Endothelial cell of umbilical vein (primary cell): ENCODE measurements at regions not wholly inside any gene's neighbourhood (a gene's known extent, or its start where the extent isn't known, plus 50 kb on each side); places are given as distances from the start of the nearest gene placed in this dataset.

ENCODE experiments used
- BruUV-seq: library from RNA; stranded (reverse); fragments of 400-500 nt; replicated peaks from 2 replicates; lab custom pipeline; 2021; lab: Mats Ljungman, UMichigan
- CTCF ChIA-PET: fragments of 300-600, 350-600 bp; sonication (Branson Sonifier 250); formaldehyde crosslinking; loops from one replicate; lab custom pipeline; 2021; ENCODE audit warnings: antibody characterized with exemption, inconsistent platforms; lab: Charles Lee
- POLR2A ChIA-PET: fragments of 300-600, 350-600 bp; sonication (Branson Sonifier 250); formaldehyde crosslinking; loops from one replicate; lab custom pipeline; 2021; ENCODE audit warnings: antibody characterized with exemption, inconsistent platforms; lab: Charles Lee
- DNase-seq: peaks from one replicate; pipeline ENCODE4 v3.0.0-alpha.2; 2011; ENCODE audit warnings: low read depth, low spot score
- FAIRE-seq: peaks from 2 replicates; lab custom pipeline; 2011; peaks lifted over from hg19 to GRCh38; lab: Jason Lieb, UNC
- H2AFZ ChIP-seq: 2 replicates; pipeline ENCODE4 v1.6.0; 2012; ENCODE audit warnings: low read depth, low read length, control low read depth, inconsistent platforms
- H3K27ac ChIP-seq: 2 replicates; pipeline ENCODE4 v1.5.1; 2011; ENCODE audit warnings: low read depth, mild to moderate bottlenecking, control low read depth, low read length, moderate library complexity; ENCODE audit not compliant: insufficient read depth
- H3K27me3 ChIP-seq, 2 experiments: 2 replicates each; pipeline versions ENCODE4 v1.6.0 to v1.6.1; 2011; ENCODE audit warnings: low read length in 2 of 2, mixed read lengths in 1 of 2; ENCODE audit not compliant: control insufficient read depth in 2 of 2, insufficient read depth in 2 of 2
- H3K36me3 ChIP-seq, 2 experiments: 2 replicates in 1 of 2; 3 replicates in 1 of 2; pipeline ENCODE4 v1.5.1; 2011; ENCODE audit warnings: low read length in 2 of 2, mild to moderate bottlenecking in 1 of 2, moderate library complexity in 1 of 2; ENCODE audit not compliant: control insufficient read depth in 2 of 2, insufficient read depth in 2 of 2; ENCODE audit errors: extremely low read depth in 1 of 2
- H3K4me1 ChIP-seq: 3 replicates; pipeline ENCODE4 v1.5.1; 2011; ENCODE audit warnings: mild to moderate bottlenecking, low read length; ENCODE audit not compliant: control insufficient read depth, insufficient read depth; ENCODE audit errors: extremely low read depth
- H3K4me2 ChIP-seq: 2 replicates; pipeline ENCODE4 v1.6.1; 2011; ENCODE audit warnings: low read length, control low read depth, mixed read lengths; ENCODE audit not compliant: insufficient read depth
- H3K4me3 ChIP-seq, 3 experiments: fragments of 200-600 bp in 1 of 3; sonication (generic), shearing (Covaris generic) in 1 of 3; replicated peaks in 1 of 3; 2 replicates each; pipeline ENCODE4 v1.5.1; 2011 to 2016; ENCODE audit warnings: control low read depth in 3 of 3, low read length in 3 of 3, mild to moderate bottlenecking in 2 of 3, inconsistent platforms in 1 of 3, low read depth in 1 of 3, moderate library complexity in 1 of 3; ENCODE audit not compliant: insufficient read depth in 1 of 3
- H3K79me2 ChIP-seq: 2 replicates; pipeline ENCODE4 v1.6.0; 2012; ENCODE audit warnings: low read length, inconsistent platforms; ENCODE audit not compliant: control insufficient read depth, insufficient read depth
- H3K9ac ChIP-seq: replicated peaks from 2 replicates; pipeline ENCODE3; 2011; ENCODE audit warnings: low read length, control low read depth; ENCODE audit not compliant: insufficient read depth; ENCODE audit errors: extremely low read depth
- H3K9me1 ChIP-seq: replicated peaks from 3 replicates; pipeline ENCODE4 v1.6.0; 2011; ENCODE audit warnings: mild to moderate bottlenecking, low read length; ENCODE audit not compliant: control insufficient read depth, insufficient read depth; ENCODE audit errors: extremely low read depth
- H3K9me3 ChIP-seq: replicated peaks from 2 replicates; pipeline ENCODE4 v1.5.1; 2012; ENCODE audit warnings: low read length, inconsistent platforms; ENCODE audit not compliant: control insufficient read depth, insufficient read depth
- H4K20me1 ChIP-seq: replicated peaks from 2 replicates; pipeline ENCODE3; 2011; ENCODE audit warnings: mild to moderate bottlenecking, low read length; ENCODE audit not compliant: control insufficient read depth, insufficient read depth; ENCODE audit errors: extremely low read depth
- CTCF ChIP-seq, 2 donors: IDR thresholded peaks; 1 replicate in 1 of 2; 2 replicates in 1 of 2; pipeline ENCODE4 v1.5.1; 2011; ENCODE audit warnings: low read length in 2 of 2, mild to moderate bottlenecking in 2 of 2, moderate library complexity in 2 of 2, control low read depth in 1 of 2, inconsistent platforms in 1 of 2, low read depth in 1 of 2; ENCODE audit not compliant: insufficient read depth in 1 of 2; ENCODE audit errors: extremely low read depth in 1 of 2
- EZH2 ChIP-seq: IDR thresholded peaks from 2 replicates; pipeline ENCODE4 v1.6.1; 2012; ENCODE audit warnings: borderline replicate concordance, low read depth, mild to moderate bottlenecking, moderate library complexity, low read length, inconsistent platforms; ENCODE audit not compliant: severe bottlenecking
- FOS ChIP-seq: IDR thresholded peaks from 2 replicates; pipeline ENCODE4 v1.6.1; 2011; ENCODE audit warnings: mild to moderate bottlenecking, low read length, moderate library complexity, borderline replicate concordance; ENCODE audit not compliant: insufficient read depth
- GATA2 ChIP-seq: IDR thresholded peaks from 2 replicates; pipeline ENCODE4 v1.7.0; 2011; ENCODE audit warnings: low read depth, mild to moderate bottlenecking, moderate library complexity, mixed read lengths, low read length; ENCODE audit not compliant: insufficient read length, insufficient read depth
- JUN ChIP-seq: IDR thresholded peaks from 2 replicates; pipeline ENCODE4 v1.6.1; 2011; ENCODE audit warnings: borderline replicate concordance, low read depth; ENCODE audit not compliant: insufficient read length, insufficient read depth
- MYC ChIP-seq: IDR thresholded peaks from one replicate; pipeline ENCODE4 v1.6.1; 2011; ENCODE audit warnings: mild to moderate bottlenecking, low read depth, low read length
- POLR2A ChIP-seq: IDR thresholded peaks from 2 replicates; pipeline ENCODE4 v1.6.1; 2012; ENCODE audit warnings: low read depth, mild to moderate bottlenecking, control low read depth, low read length
- POLR2AphosphoS5 ChIP-seq: IDR thresholded peaks from 2 replicates; pipeline ENCODE4 v1.6.1; 2012; ENCODE audit warnings: low read depth, mild to moderate bottlenecking, control low read depth, low read length, moderate library complexity; ENCODE audit not compliant: insufficient read depth
- dilution Hi-C: fragments of 300-500 bp; cut with MboI; formaldehyde crosslinking; loops from one replicate; pipeline ENCODE4 v1.15.0; 2019; ENCODE audit warnings: low sequenced_read_pairs; ENCODE audit not compliant: extremely low pct_ligation_motif_present
- intact Hi-C: fragments of 100-400 bp; cut with micrococcal nuclease; formaldehyde crosslinking; loops from one replicate; pipeline ENCODE4 v1.10.0; 2022
- TF ChIP-seq, protein P1 (sequence below): IDR thresholded peaks from 2 replicates; pipeline ENCODE4 v1.6.1; 2011; ENCODE audit not compliant: insufficient read depth, insufficient read length

GRCh38 chr13:50229960-50230661, 214.9 kb downstream of the KCNRG start:
- H3K4me1 ChIP-seq: no peaks in the 10 kb centered on the region
- FAIRE-seq: no peak
- no peaks in the 10 kb centered on the region for H3K27me3 ChIP-seq
- no TSS peak for BruUV-seq
- H3K79me2 ChIP-seq: no peaks in the 10 kb centered on the region
- ChIA-PET CTCF (no interaction called here), POLR2A (no interaction called here)
- DNase-seq: no peak
- no peaks in the 10 kb centered on the region for H4K20me1 ChIP-seq
- H3K36me3 ChIP-seq: no peaks in the 10 kb centered on the region
- dilution Hi-C loops (no loop called here), intact Hi-C loops (no loop called here)
- no peaks in the 10 kb centered on the region for H3K9me3 ChIP-seq
- H3K9me1 ChIP-seq: no peaks in the 10 kb centered on the region
- H3K9ac ChIP-seq: no peak overlapping the region
- H3K27ac ChIP-seq: no peak overlapping the region
- no peak overlapping the region for H3K4me3 ChIP-seq
- H2AFZ ChIP-seq: no peak overlapping the region
- no peak overlapping the region for H3K4me2 ChIP-seq
- TF ChIP-seq POLR2A: no peak
- no peak for TF ChIP-seq JUN
- no peak for TF ChIP-seq CTCF (IDR thresholded peaks at IDR 0.05; ENCODE audit: extremely low read depth in 1 of 2, insufficient read depth in 1 of 2, low read depth in 1 of 2, low read length in 2 of 2)
- TF ChIP-seq, protein P1, sequence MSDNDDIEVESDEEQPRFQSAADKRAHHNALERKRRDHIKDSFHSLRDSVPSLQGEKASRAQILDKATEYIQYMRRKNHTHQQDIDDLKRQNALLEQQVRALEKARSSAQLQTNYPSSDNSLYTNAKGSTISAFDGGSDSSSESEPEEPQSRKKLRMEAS: no peak
- TF ChIP-seq GATA2: no peak
- TF ChIP-seq MYC: no peak
- TF ChIP-seq EZH2: no peak
- TF ChIP-seq POLR2AphosphoS5: no peak
- TF ChIP-seq FOS: no peak
